ENCODE measurements at regions not wholly inside any gene's neighbourhood (a gene's known extent, or its start where the extent isn't known, plus 50 kb on each side); places are given as distances from the start of the nearest gene placed in this dataset.

DNA sequence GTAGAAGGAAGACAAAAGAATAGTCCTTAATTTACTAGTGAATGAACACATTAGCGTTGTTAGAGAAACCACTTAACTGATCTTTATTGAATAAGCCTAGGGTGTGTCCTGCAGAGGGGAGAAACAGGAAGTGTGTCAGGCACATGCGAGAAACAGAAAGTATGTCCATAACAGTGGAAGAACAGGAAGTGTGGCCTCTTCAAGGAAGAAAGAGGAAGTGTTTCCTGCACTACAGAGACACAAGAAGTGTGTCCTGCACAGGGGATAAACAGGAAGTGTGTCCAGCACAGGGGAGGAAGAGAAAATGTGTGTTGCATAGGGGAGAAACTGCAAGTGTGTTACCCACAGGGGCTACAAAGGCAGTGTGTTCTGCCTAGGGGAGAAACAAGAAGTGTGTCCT lies 539.6 kb upstream of the PRKX start:
- no peaks in the 10 kb centered on the region for H3F3A ChIP-seq (replicated peaks; ENCODE audit: insufficient read depth)
- no peaks in the 10 kb centered on the region for H3K9me3 ChIP-seq
- WGBS (ENCODE audit: low lambda C conversion rate), result 0% methylated on average over 2 of the region's 2 CpGs
- no peak overlapping the region for H3K4me2 ChIP-seq
- DNase-seq, result no peak
- TF ChIP-seq NFIC (IDR thresholded peaks at IDR 0.05; ENCODE audit: borderline replicate concordance), result no peak
- no peak for TF ChIP-seq TAF1 (IDR thresholded peaks at IDR 0.05; ENCODE audit: borderline replicate concordance, low read depth, low read length)
- H4K20me1 ChIP-seq (ENCODE audit: insufficient read depth), result no peaks in the 10 kb centered on the region
- no peak overlapping the region for H3K27ac ChIP-seq (ENCODE audit: low read depth in 2 of 2, low read length in 1 of 2)
- H3K79me2 ChIP-seq (ENCODE audit: insufficient read depth), result no peaks in the 10 kb centered on the region
- H2AFZ ChIP-seq (ENCODE audit: low read depth), result no peak overlapping the region
- no peak overlapping the region for H3K4me3 ChIP-seq (ENCODE audit: low read depth in 2 of 2, low read length in 1 of 2)
- CTCF ChIA-PET, result no interaction called here
- no peaks in the 10 kb centered on the region for H3K9me2 ChIP-seq
- H3K4me1 ChIP-seq (ENCODE audit: control insufficient read depth in 1 of 2, insufficient read depth in 2 of 2, low read depth in 1 of 2, low read length in 1 of 2), result no peaks in the 10 kb centered on the region
- H3K36me3 ChIP-seq (replicated peaks in 1 of 2; ENCODE audit: control insufficient read depth in 1 of 2, insufficient read depth in 2 of 2, low read length in 1 of 2), result no peaks in the 10 kb centered on the region
- H3K9ac ChIP-seq, result no peak overlapping the region
- no peaks in the 10 kb centered on the region for H3K27me3 ChIP-seq (ENCODE audit: insufficient read depth)
- POLR2A ChIA-PET, result no interaction called here

DNA sequence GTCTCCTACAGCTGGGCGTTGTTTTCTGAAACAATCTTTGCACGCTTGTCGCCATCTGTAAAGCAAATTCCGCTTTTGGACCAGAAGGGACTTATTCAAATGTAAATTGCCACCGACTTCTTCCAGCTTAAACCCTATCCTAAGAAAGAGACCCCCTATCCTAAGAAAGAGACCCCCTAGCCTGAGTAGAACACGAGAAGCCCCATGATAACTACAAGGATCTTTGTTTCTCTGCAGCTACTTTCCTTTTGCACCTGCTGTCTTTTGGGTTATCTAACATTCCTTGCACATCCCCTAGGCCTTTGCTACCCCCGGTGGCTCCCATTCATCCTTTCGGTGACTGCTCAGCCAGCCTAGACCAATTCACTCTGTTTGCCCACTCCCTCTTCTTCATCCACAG lies 536.0 kb upstream of the PRKX start:
- POLR2A ChIA-PET, result no interaction called here
- Histone ChIP-seq H3K79me2 (ENCODE audit: insufficient read depth) (no peaks in the 10 kb centered on the region), H3K27ac (ENCODE audit: low read depth in 2 of 2, low read length in 1 of 2) (no peak overlapping the region), H3K4me1 (ENCODE audit: control insufficient read depth in 1 of 2, insufficient read depth in 2 of 2, low read depth in 1 of 2, low read length in 1 of 2) (no peaks in the 10 kb centered on the region), H4K20me1 (ENCODE audit: insufficient read depth) (no peaks in the 10 kb centered on the region), H3K27me3 (ENCODE audit: insufficient read depth) (no peaks in the 10 kb centered on the region), H3K4me3 (ENCODE audit: low read depth in 2 of 2, low read length in 1 of 2) (no peak overlapping the region), H3K4me2 (no peak overlapping the region), H3K9me3 (no peaks in the 10 kb centered on the region), H3K9ac (no peak overlapping the region), H3K9me2 (no peaks in the 10 kb centered on the region), H2AFZ (ENCODE audit: low read depth) (no peak overlapping the region), H3F3A (replicated peaks; ENCODE audit: insufficient read depth) (no peaks in the 10 kb centered on the region), H3K36me3 (replicated peaks in 1 of 2; ENCODE audit: control insufficient read depth in 1 of 2, insufficient read depth in 2 of 2, low read length in 1 of 2) (no peaks in the 10 kb centered on the region)
- no peak for DNase-seq
- TF ChIP-seq EP300 (IDR thresholded peaks at IDR 0.05; ENCODE audit: borderline replicate concordance in 1 of 2, low read depth in 1 of 2, low read length in 1 of 2) (no peak), TAF1 (IDR thresholded peaks at IDR 0.05; ENCODE audit: borderline replicate concordance, low read depth, low read length) (no peak), NFIC (IDR thresholded peaks at IDR 0.05; ENCODE audit: borderline replicate concordance) (no peak), YY1 (IDR thresholded peaks at IDR 0.05; ENCODE audit: low read depth) (no peak)
- WGBS (ENCODE audit: low lambda C conversion rate), result 3% methylated on average over 8 of the region's 8 CpGs
- CTCF ChIA-PET, result no interaction called here

DNA sequence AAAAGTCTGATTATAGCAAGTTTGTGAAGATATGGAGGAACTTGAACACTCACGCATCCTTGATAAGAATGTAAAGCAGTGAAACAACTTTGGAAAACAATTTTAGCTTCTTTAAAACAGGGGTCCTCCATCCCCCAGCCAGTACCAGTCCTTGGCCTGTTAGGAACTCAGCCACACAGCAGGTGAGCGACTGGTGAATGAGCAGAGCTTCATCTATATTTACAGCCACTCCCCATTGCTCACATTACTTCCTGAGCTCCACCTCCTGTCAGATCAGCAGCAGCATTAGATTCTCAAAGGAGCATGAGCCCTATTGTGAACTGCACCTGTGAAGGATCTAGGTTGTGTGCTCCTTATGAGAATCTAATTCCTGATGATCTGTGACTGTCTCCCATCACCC lies 530.3 kb upstream of the PRKX start:
- CTCF ChIA-PET, result interaction anchor here (0.6 kb wide), 1 partner anchor 169 kb away, joined by 3 read pairs; no protein-coding TSS in a partner anchor
- Histone ChIP-seq H3K9me2 (no peaks in the 10 kb centered on the region), H3K79me2 (ENCODE audit: insufficient read depth) (no peaks in the 10 kb centered on the region), H3K4me3 (ENCODE audit: low read depth in 2 of 2, low read length in 1 of 2) (no peak overlapping the region), H4K20me1 (ENCODE audit: insufficient read depth) (no peaks in the 10 kb centered on the region), H3K27ac (ENCODE audit: low read depth in 2 of 2, low read length in 1 of 2) (no peak overlapping the region), H2AFZ (ENCODE audit: low read depth) (no peak overlapping the region), H3K36me3 (replicated peaks in 1 of 2; ENCODE audit: control insufficient read depth in 1 of 2, insufficient read depth in 2 of 2, low read length in 1 of 2) (no peaks in the 10 kb centered on the region), H3K27me3 (ENCODE audit: insufficient read depth) (no peaks in the 10 kb centered on the region), H3K9me3 (no peaks in the 10 kb centered on the region), H3F3A (replicated peaks; ENCODE audit: insufficient read depth) (no peaks in the 10 kb centered on the region), H3K9ac (no peak overlapping the region), H3K4me1 (ENCODE audit: control insufficient read depth in 1 of 2, insufficient read depth in 2 of 2, low read depth in 1 of 2, low read length in 1 of 2) (no peaks in the 10 kb centered on the region), H3K4me2 (no peak overlapping the region)
- POLR2A ChIA-PET, result no interaction called here
- no peak for TF ChIP-seq MXI1 (IDR thresholded peaks at IDR 0.05; ENCODE audit: low read depth, low read length)
- TF ChIP-seq, protein P1, sequence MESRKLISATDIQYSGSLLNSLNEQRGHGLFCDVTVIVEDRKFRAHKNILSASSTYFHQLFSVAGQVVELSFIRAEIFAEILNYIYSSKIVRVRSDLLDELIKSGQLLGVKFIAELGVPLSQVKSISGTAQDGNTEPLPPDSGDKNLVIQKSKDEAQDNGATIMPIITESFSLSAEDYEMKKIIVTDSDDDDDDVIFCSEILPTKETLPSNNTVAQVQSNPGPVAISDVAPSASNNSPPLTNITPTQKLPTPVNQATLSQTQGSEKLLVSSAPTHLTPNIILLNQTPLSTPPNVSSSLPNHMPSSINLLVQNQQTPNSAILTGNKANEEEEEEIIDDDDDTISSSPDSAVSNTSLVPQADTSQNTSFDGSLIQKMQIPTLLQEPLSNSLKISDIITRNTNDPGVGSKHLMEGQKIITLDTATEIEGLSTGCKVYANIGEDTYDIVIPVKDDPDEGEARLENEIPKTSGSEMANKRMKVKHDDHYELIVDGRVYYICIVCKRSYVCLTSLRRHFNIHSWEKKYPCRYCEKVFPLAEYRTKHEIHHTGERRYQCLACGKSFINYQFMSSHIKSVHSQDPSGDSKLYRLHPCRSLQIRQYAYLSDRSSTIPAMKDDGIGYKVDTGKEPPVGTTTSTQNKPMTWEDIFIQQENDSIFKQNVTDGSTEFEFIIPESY (IDR thresholded peaks at IDR 0.05; ENCODE audit: borderline replicate concordance, low read depth), result no peak
- TF ChIP-seq, protein P2, sequence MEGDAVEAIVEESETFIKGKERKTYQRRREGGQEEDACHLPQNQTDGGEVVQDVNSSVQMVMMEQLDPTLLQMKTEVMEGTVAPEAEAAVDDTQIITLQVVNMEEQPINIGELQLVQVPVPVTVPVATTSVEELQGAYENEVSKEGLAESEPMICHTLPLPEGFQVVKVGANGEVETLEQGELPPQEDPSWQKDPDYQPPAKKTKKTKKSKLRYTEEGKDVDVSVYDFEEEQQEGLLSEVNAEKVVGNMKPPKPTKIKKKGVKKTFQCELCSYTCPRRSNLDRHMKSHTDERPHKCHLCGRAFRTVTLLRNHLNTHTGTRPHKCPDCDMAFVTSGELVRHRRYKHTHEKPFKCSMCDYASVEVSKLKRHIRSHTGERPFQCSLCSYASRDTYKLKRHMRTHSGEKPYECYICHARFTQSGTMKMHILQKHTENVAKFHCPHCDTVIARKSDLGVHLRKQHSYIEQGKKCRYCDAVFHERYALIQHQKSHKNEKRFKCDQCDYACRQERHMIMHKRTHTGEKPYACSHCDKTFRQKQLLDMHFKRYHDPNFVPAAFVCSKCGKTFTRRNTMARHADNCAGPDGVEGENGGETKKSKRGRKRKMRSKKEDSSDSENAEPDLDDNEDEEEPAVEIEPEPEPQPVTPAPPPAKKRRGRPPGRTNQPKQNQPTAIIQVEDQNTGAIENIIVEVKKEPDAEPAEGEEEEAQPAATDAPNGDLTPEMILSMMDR (IDR thresholded peaks at IDR 0.05), result no peak
- DNase-seq, result no peak
- 0% methylated on average over 2 of the region's 2 CpGs for WGBS (ENCODE audit: low lambda C conversion rate)

Measured in SK-N-SH (cell line).